ENCODE measurements at regions not wholly inside any gene's neighbourhood (a gene's known extent, or its start where the extent isn't known, plus 50 kb on each side); places are given as distances from the start of the nearest gene placed in this dataset.

DNA sequence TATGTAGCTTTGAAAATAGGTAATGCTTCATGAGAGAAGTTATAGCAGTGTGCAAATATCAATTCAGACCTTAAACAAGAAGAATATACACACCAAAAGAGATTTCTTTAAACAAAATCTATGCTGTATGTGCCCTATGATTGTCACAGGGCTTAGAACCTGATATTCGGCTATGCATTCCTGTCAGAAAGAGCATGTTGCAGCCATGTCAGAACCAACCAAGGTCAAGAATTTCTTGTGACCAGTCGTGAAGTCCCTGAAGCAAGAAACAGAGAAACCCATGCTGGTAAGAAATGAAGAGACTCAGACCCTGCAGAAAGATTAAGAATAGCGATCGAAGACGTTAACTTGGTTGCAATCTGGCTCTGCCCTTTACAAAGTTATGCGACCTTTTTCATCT lies 210.3 kb upstream of the SPIN4 start:
- Histone ChIP-seq H4K8ac (ENCODE audit: extremely low read depth, insufficient read depth, low read length) (no peak overlapping the region), H2AK5ac (ENCODE audit: low read depth, low read length) (no peak overlapping the region), H4K91ac (replicated peaks; ENCODE audit: insufficient read length, low read length) (no peak overlapping the region), H3K4me2 (ENCODE audit: insufficient read depth in 1 of 2, low read depth in 2 of 2, low read length in 2 of 2) (peak overlapping the region; percentile 38 to 74), H2BK15ac (ENCODE audit: low read length) (no peak overlapping the region), H3K23ac (ENCODE audit: insufficient read length) (no peak overlapping the region), H2BK20ac (ENCODE audit: low read length) (no peak overlapping the region), H3K79me1 (ENCODE audit: low read depth, low read length) (no peaks in the 10 kb centered on the region), H3K79me2 (ENCODE audit: control insufficient read depth in 1 of 2, insufficient read depth in 2 of 2, low read length in 2 of 2) (peaks cover 0 to 29% of the 10 kb centered on the region in 2 experiments; a peak in 2 of 4 replicates), H3K14ac (ENCODE audit: insufficient read length) (no peak overlapping the region), H4K5ac (ENCODE audit: insufficient read length, low read depth, low read length) (no peak overlapping the region), H2BK5ac (ENCODE audit: low read depth, low read length) (no peak overlapping the region), H4K20me1 (replicated peaks in 1 of 2; ENCODE audit: control insufficient read depth in 1 of 2, insufficient read depth in 2 of 2, low read length in 2 of 2) (no peaks in the 10 kb centered on the region), H3K56ac (replicated peaks; ENCODE audit: insufficient read length, low read depth, low read length) (no peak overlapping the region), H3K9ac (replicated peaks in 1 of 4; ENCODE audit: extremely low read depth in 1 of 4, low read depth in 3 of 4, low read length in 3 of 4) (no peak overlapping the region), H3K23me2 (ENCODE audit: low read depth, low read length) (no peaks in the 10 kb centered on the region), H3K18ac (ENCODE audit: extremely low read depth, low read length) (no peak overlapping the region), H3K36me3 (ENCODE audit: control insufficient read depth in 2 of 4, insufficient read depth in 4 of 4, low read length in 3 of 4) (no peaks in the 10 kb centered on the region), H3K4me3 (ENCODE audit: extremely low read depth in 1 of 4, insufficient read depth in 2 of 4, low read depth in 3 of 4, low read length in 4 of 4) (peak overlapping the region in 2 of 4 experiments; percentile 89 to 98; a peak in 3 of 8 replicates), H2BK120ac (replicated peaks; ENCODE audit: low read depth, low read length) (no peak overlapping the region), H3K9me3 (ENCODE audit: insufficient read depth in 2 of 2, low read depth in 1 of 2, low read length in 1 of 2) (no peaks in the 10 kb centered on the region), H3K27ac (ENCODE audit: low read depth, low read length) (no peak overlapping the region), H3K27me3 (replicated peaks in 1 of 4; ENCODE audit: control insufficient read depth in 3 of 4, extremely low read depth in 1 of 4, insufficient read depth in 3 of 4, low read length in 3 of 4) (no peaks in the 10 kb centered on the region), H2BK12ac (ENCODE audit: low read depth, low read length) (no peak overlapping the region), H3K4ac (replicated peaks; ENCODE audit: insufficient read length, low read depth, low read length) (no peak overlapping the region), H3K4me1 (replicated peaks in 1 of 4; ENCODE audit: control insufficient read depth in 3 of 4, insufficient read depth in 4 of 4, low read length in 3 of 4) (peaks cover 0 to 3% (median 0%) of the 10 kb centered on the region in 4 experiments; a peak in 1 of 7 replicates), H2AFZ (ENCODE audit: low read length) (peak overlapping the region; percentile 98)
- DNase-seq (ENCODE audit: low read depth in 1 of 2, low spot score in 2 of 2) (no peak), FAIRE-seq (no peak)
- WGBS, 2 experiments (ENCODE audit: extremely low coverage in 1 of 2, insufficient coverage in 1 of 2, insufficient read length in 1 of 2, insufficient replicate concordance in 2 of 2, low coverage in 1 of 2, low lambda C conversion rate in 2 of 2, missing lambda C conversion rate in 1 of 2): 58% methylated on average over 3 of the region's 6 CpGs; no CpG with 5 or more reads in 1 of the 2 experiments
- ChIA-PET POLR2A (ENCODE audit: partially characterized antibody) (no interaction called here), CTCF (ENCODE audit: partially characterized antibody) (no interaction called here)
- TF ChIP-seq MAFK (IDR thresholded peaks at IDR 0.05; ENCODE audit: low read depth, low read length): no peak
- TF ChIP-seq RNF2 (IDR thresholded peaks at IDR 0.05; ENCODE audit: borderline replicate concordance, low read depth, low read length, missing control alignments, poor library complexity, severe bottlenecking): no peak
- TF ChIP-seq NRF1 (IDR thresholded peaks at IDR 0.05; ENCODE audit: low read depth, low read length): no peak
- TF ChIP-seq GTF2F1 (IDR thresholded peaks at IDR 0.05; ENCODE audit: borderline replicate concordance, low read depth, low read length): no peak
- TF ChIP-seq GABPA (IDR thresholded peaks at IDR 0.05; ENCODE audit: borderline replicate concordance, insufficient read depth, low read length): no peak
- no peak for TF ChIP-seq EZH2 (IDR thresholded peaks at IDR 0.05; ENCODE audit: low read depth, low read length, severe bottlenecking)
- no peak for TF ChIP-seq KDM5A (IDR thresholded peaks at IDR 0.05; ENCODE audit: low read length)
- no peak for TF ChIP-seq BRCA1 (IDR thresholded peaks at IDR 0.05; ENCODE audit: low read depth, low read length)
- TF ChIP-seq SIRT6 (IDR thresholded peaks at IDR 0.05; ENCODE audit: low read length): no peak
- TF ChIP-seq PHF8 (conservative IDR thresholded peaks at IDR 0.05; ENCODE audit: low read depth, low read length): no peak
- TF ChIP-seq, protein P1, sequence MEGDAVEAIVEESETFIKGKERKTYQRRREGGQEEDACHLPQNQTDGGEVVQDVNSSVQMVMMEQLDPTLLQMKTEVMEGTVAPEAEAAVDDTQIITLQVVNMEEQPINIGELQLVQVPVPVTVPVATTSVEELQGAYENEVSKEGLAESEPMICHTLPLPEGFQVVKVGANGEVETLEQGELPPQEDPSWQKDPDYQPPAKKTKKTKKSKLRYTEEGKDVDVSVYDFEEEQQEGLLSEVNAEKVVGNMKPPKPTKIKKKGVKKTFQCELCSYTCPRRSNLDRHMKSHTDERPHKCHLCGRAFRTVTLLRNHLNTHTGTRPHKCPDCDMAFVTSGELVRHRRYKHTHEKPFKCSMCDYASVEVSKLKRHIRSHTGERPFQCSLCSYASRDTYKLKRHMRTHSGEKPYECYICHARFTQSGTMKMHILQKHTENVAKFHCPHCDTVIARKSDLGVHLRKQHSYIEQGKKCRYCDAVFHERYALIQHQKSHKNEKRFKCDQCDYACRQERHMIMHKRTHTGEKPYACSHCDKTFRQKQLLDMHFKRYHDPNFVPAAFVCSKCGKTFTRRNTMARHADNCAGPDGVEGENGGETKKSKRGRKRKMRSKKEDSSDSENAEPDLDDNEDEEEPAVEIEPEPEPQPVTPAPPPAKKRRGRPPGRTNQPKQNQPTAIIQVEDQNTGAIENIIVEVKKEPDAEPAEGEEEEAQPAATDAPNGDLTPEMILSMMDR (IDR thresholded peaks at IDR 0.05; ENCODE audit: control extremely low read depth in 1 of 3, insufficient read depth in 1 of 3, low read depth in 1 of 3, low read length in 3 of 3): no peak
- no peak for TF ChIP-seq JUN (IDR thresholded peaks at IDR 0.05; ENCODE audit: low read depth, low read length)
